ENCODE measurements at regions not wholly inside any gene's neighbourhood (a gene's known extent, or its start where the extent isn't known, plus 50 kb on each side); places are given as distances from the start of the nearest gene placed in this dataset.

DNA sequence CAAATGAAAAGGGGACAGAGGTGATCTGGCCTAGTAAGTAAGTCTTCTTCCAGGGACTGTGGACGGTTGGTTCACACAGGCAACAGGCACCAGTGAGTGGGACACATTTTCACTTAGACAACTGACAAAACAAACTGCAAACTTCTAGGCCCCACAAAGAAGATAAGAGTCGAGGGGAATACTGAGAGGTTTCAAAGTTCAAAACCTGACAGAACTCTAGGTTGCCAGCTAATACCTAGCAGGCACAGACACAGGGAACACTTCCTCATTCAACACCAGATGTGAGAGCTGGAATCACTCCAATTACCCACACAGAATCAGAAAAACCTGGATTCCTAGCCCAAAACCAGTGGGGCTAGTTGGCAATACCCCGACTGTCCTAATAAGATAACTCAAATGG is 621.7 kb downstream of the ZPLD1 start:
- DNase-seq (ENCODE audit: low read depth): no peak

DNA sequence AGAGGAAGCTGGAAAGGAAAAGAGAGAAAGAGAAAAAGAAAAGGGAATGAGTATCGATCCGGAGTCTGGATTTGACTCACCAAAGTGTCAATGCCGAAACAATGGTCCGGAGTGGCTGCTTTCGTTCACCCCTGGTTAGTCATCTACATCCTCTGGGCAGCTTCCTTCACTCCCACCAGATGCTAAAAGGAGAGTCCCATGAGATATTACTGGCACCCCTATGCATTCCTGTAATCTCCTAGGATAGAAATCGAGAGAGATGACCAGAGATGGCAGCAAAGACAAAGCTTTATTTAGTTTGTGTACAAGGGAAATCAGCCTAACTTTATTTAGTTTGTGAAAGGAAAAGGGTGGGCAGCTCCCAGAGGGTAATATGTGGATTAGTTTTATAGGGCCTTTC is 622.2 kb downstream of the ZPLD1 start:
- DNase-seq (ENCODE audit: low read depth): no peak

DNA sequence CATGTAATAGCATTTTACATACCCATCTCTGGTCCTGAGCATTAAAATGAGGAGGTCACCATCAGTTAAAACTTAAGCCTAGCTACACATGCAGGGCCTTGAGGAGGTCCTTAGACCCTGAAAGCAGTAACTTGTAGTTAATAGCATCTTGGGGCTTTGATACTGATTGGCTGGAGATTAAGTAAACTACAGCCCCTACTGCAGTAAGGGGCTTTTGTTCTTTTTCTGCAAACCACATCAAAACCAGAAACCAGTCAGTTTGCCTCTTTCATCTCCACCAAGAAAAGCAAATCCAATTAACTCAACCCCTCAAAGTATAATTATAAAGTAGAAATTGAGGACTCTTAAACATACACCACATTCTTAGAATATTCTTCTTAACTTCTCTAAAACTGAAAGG is 622.7 kb downstream of the ZPLD1 start:
- DNase-seq (ENCODE audit: low read depth): no peak

DNA sequence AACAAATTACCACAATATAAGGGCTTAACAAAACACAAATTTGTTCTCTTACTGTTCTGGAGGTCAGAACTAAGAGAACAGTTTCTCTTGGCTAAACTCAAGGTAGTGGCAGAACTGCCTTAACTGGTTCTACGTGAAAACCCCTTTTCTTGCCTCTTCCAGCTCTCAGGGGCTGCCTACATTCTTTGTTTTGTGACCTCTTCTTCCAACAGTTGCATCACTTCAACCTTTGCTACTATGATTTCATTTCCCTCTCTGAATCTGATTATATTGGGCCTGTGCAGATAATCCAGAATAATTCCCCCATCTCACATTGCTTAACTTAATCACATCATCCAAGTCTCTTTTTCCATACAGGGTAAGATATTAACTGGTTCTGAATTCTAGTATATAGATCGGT is 624.6 kb downstream of the ZPLD1 start:
- no peak for DNase-seq (ENCODE audit: low read depth)

DNA sequence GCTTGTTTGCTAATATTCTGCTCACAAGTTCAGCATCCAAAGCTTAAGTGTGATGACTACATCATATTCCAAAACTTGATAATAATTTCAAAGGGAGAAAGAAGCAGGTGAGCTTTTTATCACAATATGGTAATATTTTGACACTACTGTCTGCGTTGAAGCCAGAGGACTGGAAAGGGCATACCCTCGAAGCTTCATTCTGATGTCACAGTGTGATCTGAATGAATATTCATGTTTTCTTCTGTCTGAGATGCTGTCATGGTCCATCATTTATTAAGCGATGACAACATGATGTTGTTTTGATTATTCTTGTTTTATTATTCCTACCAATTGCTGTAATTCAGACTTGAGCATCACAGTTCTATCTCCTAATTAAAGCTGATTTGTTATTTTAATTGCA is 625.4 kb downstream of the ZPLD1 start:
- no peak for DNase-seq (ENCODE audit: low read depth)

DNA sequence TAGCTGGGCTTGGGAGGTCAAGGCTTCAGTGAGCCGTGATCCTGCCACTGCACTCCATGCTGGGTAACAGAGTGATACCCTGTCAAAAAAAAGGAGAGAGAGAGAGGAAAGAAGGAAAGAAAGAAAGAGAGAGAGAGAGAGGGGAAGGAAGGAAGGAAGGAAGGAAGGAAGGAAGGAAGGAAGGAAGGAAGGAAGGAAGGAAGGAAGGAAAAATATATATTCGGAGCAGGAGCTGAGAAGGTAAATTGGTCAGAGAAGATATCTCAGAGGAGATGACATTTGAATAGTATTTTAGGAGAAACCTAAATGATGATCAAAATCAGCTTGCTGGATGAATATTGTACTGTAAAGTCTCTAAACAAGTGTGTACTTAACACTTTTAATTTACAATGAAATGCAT is 633.1 kb downstream of the ZPLD1 start:
- no peak for DNase-seq (ENCODE audit: low read depth)

DNA sequence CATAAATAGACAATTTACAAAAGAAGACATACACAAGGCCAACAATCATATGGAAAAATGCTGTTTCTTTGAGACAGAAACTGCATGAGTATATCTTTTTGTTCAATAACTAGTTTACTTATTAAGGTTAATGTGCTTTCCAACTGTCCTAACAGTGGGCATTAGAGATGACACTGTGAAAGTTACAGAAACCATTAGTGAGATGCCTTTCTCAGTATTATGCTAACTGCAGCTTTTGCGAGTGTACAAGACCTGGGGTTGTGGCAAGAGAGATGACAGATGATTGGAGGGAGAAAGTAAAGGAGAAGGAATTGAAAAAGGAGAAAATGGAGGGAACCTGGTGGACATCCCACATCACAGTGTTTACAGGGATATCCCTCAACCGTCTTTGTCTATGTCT is 640.5 kb downstream of the ZPLD1 start:
- no peak for DNase-seq (ENCODE audit: low read depth)

DNA sequence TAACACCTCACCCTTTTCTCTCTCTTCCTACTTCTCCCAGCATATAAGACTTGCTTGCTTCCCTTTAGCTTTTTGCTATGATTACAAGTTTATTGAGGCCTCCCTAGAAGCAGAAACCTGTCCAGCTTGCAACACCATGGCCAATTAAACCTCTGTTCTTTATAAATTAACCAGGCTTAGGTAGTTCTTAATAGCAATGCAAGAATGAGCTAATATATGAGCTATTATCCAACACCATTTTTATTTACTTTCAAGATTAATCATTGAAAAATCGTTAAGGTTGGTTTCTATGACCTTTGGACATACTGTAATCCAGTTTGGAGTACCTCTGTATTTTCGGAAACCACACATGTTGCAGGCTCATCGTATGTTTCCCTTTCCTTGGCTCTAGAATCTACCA is 643.1 kb downstream of the ZPLD1 start:
- no peak for DNase-seq (ENCODE audit: low read depth)

DNA sequence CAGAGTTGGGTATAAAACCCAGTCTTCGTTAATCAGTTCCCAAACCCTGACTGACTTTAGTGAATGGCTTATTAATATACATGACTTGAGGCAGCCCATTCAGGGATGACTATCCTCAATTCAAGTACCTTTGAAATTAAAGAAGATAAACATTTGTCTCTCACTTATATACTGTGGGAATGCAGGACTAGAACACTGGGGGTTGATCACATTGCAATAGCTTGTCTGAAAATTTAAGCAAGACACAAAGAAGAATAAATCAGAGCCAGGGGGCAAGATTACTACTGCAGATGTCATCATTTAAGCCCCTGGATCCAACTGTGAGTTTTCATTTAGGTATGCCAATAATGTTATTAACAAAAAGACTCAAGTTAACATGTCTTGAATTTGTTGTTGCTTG is 647.7 kb downstream of the ZPLD1 start:
- no peak for DNase-seq (ENCODE audit: low read depth)

DNA sequence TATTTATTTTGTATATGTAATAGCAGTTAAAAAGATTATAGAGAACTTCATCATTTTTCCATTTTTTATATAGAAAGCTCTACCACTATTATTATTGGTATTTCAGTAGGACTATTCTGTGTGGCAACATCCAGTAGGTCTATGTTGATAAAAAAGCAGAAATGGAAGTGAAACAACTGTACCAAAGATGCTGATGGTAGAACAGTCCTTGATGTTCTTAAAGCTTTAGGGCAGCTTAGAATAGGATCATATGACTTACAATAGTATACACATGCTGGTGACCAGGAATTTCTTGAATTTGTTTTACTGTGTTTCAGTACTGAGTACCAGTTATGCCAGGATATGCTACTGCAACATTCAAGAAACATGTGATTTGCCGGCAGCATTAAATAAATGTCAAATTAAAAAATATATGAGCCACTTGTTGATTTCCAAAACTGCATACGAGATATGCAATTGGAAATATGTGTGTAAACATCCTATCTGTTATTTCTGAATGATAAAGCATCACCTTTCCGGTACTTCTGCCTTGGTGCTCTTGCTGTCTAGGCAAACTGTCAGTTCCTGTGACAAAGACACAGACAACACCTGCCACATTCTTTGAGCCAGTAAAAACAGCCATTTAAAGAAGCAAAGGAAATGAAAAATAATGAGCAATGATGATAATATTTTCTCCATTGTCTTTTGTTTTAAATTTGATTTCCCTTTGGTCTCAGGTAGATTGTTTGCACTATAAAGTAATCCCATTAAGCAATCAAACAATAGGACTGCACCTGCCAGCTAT is 649.2 kb downstream of the ZPLD1 start:
- DNase-seq (ENCODE audit: low read depth): no peak

DNA sequence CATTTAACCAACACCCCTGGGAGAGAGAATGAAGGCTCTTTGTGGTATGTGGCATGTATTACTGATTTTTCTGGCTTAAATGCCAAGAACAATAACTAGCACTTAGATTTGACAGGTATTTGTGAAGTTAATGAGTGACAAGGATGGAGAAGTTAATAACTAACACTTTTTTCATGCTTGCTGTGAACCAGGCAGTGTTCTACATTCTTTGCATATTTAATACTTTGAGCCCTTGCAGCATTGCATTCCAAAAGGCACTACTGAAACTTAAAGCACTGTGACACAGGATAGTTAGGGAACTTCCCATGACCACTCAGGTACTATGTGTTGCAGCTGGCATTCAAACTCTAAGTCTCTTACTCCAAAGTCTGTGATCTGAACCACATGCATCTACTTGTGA is 650.6 kb downstream of the ZPLD1 start:
- DNase-seq (ENCODE audit: low read depth): no peak

DNA sequence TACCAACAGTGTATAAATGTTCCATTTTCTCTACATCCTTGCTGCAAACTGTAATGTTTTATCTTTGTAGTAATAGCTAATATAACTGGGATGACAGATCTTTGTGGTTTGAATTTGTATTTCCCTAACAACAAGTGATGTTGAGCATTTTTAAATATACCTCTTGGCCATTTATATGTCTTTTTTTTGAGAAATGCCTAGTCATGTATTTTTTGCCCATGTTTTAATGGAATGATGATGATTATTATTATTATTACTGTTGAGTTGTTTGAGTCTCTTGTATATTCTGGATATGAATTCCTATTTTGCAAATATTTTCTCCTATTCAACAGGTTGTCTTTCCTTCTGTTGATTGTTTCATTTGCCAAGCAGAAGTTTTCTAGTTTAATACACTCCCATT is 654.9 kb downstream of the ZPLD1 start:
- DNase-seq (ENCODE audit: low read depth): no peak

DNA sequence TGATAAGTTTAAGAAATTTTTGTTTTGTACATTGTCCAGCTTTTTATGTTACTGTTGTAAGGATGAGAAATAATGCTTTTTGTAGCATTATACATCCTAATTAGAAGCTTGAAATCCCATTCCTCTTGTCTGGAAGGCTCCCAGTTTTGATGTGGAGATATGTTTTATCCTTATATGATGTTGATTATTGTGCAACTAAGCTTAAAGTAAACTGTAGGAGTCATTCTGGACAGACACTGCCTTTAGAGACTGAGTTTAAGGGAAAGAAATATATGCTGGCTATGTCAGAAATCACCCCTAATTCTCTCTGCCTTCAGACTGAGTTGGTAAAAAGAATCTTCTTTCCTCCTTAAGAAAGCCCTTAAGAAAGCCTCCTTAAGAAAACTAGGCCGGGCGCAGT is 670.4 kb downstream of the ZPLD1 start:
- no peak for DNase-seq (ENCODE audit: low read depth)

DNA sequence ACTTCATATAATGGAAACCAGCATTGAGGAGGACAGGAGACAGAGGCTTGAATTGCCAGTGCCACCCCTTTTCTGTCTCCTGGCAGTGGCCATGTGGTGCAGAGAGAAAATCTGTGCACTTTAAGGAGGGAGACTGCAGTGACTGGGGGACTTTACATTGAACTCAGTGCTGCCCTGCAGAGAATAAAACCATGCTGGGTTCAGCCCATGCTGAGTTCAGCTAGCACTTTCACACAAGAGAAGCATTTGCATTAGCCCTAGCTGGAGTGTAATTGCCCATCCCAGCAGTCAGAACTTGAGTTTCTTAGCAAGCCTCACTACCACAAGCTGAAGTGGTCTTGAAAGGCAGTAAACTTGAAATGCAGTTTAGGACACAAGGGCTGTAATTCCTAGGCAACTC is 677.5 kb downstream of the ZPLD1 start:
- DNase-seq (ENCODE audit: low read depth): no peak

DNA sequence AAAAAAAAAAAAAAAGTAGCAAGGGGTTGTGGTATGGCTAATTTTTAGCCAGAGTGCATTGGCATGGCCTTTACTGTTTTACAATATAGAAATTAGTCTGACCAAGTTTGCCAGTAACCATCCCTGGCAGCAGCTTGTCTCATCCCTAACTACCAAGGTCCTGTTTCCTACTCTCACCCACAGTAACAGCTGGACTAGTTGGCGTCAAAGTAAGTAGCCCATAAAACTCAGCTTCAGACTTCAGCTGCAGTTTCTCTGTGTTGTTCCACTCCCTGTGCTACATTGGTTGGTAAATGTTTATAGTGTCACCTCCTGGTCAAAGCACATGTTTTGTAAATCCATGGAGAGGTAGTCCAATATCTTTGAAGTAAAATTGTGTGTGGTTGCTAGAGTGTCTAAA is 691.3 kb downstream of the ZPLD1 start:
- DNase-seq (ENCODE audit: low read depth): no peak

DNA sequence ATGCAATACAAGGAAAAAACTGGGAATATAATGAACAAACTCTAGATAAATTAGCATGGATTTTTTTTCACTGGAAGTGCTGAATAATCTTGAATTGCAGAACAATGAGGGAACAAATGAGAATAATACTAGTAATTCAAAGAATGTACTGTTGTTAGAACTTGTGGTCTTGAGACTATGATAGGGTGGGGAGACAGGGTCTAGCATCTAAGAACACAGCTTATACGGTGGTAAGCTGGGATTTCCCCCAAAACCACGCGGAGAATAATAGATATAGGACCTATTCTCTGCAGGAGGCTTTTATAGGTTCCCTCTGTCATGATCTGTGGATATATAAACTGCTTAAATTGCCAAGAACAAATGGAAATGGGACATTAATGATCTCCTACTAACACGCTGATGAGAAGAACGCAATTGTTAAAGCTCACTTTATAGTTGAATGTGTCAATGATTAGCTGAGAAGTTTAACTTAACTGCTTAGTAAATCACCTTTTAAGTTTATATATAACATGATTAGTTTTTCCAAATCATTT is 692.3 kb downstream of the ZPLD1 start:
- DNase-seq (ENCODE audit: low read depth): no peak

DNA sequence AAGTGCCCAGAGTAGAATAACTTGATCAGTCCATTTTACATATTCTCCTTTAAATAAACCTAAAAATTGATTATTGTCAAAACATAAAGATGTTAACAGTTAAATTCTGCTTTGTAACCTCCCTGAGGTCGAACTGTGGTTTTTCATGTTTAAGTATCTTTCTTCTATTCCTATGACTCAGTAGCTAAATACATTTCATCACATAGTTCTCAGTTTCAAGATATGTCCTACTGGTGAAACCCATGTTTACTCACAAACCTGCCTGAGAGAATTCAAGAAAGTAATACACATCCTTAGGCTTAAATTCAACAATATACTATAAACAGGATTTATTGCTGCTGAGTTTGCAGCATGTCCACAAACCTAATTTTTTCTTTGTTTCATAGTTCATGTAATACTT is 692.9 kb downstream of the ZPLD1 start:
- no peak for DNase-seq (ENCODE audit: low read depth)

DNA sequence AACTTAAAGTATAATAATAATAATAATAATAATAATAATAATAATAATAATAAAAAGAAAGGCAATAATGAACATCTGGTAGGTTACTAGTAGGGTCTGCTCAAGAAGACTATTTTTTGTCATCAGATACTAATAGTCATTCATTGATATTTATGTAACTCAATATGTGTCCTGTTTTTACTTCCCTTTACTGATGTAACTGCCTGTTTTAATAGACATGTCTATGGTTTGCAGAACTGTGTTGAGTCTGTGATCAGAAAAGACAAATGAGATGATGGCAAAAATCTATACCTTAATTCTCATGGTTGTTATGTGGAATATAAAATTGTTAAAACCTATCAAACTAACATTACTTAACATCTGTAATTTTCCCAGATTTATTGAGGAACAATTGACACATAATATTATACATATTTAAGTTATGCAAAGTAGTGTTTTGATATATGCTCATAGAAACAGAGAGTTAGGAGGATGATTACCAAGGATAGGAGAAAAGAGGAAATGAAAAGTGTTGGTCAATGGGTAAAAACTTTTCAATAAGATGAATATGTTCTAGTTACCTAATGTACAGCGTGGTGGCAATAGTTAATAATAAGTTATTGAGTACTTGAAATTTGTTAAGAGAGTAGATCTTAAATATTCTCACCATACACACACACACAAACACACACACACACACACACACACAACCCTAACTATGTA is 699.4 kb downstream of the ZPLD1 start:
- no peak for DNase-seq (ENCODE audit: low read depth)

DNA sequence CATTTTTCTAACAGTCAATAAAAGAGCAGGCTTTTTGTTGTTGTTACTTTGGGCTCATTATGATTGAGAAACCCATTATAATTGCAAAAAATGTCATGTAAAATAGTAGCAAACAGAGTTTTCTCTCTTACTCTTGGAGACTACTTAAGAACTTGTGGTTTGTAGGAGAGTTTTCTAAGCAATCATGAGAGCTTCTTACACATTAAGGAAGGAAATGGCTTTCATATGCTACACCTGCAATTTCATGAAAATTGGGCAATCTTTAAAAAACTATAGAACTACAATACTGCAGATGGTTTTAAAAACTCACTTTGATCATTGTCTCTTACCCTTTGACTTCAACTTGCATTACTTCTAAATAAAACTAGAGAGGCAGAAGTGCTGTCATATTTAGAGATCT is 701.8 kb downstream of the ZPLD1 start:
- DNase-seq (ENCODE audit: low read depth): no peak

DNA sequence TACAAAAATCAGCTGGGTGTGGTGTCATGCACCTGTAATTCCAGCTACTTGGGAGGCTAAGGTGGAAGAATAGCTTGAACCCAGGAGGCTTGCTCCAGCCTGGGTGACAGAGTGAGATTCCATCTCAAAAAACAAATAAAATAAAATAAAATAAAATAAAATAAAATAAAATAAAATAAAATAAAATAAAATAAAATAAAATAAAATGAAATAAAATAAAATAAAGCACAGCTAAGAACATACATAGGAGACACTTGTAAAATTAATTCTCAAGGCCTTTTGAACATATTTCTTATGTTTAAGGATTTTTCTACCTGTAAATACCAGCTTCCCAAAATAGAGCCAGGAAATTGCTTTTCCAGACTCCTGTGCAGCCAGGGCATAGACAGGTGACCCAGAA is 703.0 kb downstream of the ZPLD1 start:
- no peak for DNase-seq (ENCODE audit: low read depth)

DNA sequence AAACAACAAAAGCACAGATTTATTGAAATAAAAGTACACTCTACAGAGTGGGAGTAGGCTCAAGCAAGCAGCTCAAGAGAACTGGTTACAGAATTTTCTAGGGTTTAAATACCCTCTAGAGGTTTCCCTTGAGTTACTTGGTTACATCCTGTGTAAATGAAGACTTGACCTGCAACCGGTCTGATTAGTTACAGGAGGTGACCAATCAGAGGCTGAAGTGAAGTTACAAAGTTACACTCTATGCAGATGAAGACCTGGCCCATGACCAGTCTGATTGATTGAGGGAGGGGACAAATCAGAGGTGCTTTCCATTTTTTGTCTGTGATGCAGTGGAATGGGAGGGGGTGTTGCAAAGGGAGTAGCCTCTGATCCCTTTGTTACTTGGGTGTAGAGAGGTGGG is 723.4 kb downstream of the ZPLD1 start:
- DNase-seq (ENCODE audit: low read depth): no peak

DNA sequence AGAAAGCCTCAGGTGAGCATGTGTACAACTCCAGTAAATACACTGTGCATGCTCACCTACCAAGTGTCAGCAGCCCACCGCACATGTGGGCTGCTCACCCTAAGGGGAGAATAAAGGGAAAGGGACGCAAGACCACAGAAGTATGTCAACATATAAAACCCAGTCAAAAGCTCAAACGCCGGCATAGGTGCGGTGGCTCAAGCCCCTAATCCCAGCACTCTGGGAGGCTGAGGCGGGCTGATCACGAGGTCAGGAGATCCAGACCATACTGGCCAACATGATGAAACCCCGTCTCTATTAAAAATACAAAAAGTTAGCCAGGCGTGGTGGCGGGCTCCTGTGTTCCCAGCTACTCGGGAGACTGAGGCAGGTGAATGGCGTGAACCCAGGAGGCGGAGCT is 732.1 kb downstream of the ZPLD1 start:
- DNase-seq (ENCODE audit: low read depth): no peak

DNA sequence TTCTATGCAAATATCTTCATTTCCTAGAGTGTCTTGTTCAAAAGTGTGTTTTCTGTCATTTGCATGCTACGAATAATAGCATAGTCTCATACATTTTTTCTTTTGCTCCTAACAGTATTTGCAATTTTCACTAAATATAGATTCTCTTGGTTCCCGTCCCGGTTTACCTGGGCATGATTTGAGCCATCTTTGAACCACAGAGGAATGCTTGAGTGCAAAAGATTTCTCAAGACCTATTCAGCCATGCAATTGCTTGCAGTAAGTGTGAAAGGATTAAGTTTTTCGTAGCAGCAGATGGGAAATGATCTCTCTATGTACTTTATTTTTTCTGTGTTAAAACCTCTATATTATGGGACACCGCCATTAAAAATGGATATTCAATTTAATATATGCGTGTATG is 733.0 kb downstream of the ZPLD1 start:
- no peak for DNase-seq (ENCODE audit: low read depth)

DNA sequence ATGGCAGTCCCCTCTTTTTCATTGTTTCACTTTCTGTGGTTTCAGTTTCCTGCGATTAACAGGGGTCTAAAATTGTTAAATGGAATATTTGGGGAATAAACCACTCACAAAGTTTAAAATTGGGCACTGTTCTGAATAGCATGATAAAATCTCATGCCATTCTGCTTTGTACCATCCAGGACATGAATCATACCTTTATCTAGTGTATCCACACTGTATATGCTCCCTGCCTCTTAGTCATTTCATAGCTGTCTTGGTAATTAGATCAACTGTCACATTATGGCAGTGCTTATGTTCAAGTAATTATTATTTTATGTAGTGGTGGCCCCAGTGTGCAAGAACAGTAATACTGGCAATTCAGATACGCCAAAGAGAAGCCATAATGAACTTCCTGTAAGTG is 734.5 kb downstream of the ZPLD1 start:
- DNase-seq (ENCODE audit: low read depth): no peak

Measured in stimulated activated CD8-positive, alpha-beta memory T cell treated with anti-CD3 and anti-CD28 coated beads, Interleukin-15, amount 100 ng/mL, for 1 hour (primary cell).